HG02852 (cell line): ENCODE measurements at regions not wholly inside any gene's neighbourhood (a gene's known extent, or its start where the extent isn't known, plus 50 kb on each side); places are given as distances from the start of the nearest gene placed in this dataset.

ENCODE experiments used
- ATAC-seq: cut with Tn5 transposase; IDR thresholded peaks from one replicate; pipeline ENCODE4 v1.9.1; 2021; ENCODE audit warnings: mild to moderate bottlenecking, moderate library complexity; ENCODE audit not compliant: unreplicated experiment

DNA sequence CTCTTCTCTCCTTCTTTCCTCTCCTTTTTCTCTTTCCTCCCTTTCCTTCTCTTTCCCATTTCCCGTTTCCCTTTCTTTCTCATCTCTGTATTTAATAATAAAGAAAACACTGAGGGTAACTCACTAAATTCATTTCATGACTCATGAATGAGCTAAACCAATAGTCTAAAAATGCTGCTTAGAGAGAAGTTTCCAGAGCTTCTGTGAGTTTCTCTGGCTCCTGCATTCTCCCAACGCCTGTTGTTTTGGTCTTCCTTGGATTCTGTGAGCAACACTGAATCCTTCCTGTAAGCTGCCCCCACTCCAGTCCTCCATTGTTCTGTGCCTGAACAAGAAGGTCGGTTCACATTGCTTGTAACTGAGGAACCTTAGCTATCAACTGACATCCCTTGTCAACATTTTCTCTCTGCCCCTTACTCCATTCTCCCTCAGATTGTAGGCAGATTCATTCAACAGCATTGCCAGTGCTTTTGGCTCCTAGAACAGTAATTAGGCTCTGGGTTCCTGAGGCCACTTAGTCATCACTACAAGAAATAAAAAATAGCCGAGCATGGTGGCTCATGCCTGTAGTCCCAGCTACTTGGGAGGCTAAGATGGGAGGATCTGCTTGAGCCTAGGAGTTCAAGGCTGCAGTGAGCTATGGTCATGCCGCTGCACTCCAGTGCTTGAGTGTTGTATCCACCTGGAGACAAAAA lies 237.7 kb upstream of the KLF4 start:
- ATAC-seq, result no peak

DNA sequence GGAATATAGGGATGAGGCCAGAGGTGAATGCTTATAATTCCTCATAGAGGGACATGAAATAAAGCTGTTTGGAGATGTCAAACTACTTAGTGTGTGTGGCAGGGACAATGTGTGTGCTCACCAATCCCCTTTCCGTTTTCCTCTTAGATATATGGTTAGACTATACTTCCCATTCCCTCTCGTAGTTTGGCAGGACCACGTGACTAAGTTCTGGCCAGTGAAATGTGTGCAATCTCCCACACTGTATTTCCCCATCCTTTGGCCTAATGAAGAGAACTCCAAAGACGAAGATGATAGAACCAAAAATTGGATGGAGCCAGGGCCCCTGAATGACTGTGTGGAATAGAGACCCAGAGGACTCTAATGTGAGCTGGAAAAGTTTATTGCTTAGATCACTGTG lies 233.4 kb upstream of the KLF4 start:
- ATAC-seq, result no peak

DNA sequence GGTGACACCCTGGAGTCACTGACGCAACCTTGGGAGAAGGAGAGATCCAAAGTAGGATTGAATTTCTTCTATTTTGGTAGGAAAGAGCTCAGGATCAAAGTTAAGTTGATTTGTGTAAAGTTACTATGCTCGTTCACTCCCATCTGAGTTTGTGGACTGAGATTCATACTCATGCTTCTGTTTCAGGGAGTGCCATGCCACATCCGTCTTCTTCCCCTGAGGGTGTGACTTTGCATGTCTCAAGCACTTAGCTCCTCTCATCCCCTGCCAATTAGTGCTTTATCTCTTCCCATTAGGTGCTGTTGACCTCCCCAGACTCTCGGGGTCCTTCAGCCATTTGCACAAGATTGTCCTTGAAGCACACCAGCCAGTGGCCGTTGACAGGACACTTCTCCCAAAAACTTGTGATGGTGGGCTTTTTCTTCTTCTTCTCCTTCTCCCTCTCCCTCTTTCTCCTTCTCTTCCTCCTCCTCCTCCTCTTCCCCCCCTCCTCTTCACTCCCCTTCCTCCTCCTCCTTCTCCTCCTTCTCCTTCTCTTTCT lies 232.2 kb upstream of the KLF4 start:
- no peak for ATAC-seq

DNA sequence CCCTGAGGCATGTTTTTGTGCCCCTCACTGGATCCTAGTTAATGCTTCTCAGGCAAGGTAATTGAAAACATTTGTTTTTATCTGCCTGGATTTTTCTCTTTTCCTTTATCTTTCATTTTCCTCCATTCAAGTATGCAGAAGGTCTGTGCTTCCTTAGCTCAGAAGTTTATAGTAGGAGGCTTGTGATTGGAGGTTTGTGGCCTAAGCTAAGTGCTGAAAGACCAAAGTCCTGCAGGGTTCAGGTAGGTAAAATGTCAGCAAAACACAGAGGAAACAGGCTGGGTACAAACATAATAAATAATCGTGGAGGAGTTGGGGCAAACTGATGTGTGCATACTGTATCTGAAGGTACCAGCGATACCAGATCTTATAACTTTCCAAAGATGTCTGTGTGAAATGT lies 230.9 kb upstream of the KLF4 start:
- no peak for ATAC-seq

DNA sequence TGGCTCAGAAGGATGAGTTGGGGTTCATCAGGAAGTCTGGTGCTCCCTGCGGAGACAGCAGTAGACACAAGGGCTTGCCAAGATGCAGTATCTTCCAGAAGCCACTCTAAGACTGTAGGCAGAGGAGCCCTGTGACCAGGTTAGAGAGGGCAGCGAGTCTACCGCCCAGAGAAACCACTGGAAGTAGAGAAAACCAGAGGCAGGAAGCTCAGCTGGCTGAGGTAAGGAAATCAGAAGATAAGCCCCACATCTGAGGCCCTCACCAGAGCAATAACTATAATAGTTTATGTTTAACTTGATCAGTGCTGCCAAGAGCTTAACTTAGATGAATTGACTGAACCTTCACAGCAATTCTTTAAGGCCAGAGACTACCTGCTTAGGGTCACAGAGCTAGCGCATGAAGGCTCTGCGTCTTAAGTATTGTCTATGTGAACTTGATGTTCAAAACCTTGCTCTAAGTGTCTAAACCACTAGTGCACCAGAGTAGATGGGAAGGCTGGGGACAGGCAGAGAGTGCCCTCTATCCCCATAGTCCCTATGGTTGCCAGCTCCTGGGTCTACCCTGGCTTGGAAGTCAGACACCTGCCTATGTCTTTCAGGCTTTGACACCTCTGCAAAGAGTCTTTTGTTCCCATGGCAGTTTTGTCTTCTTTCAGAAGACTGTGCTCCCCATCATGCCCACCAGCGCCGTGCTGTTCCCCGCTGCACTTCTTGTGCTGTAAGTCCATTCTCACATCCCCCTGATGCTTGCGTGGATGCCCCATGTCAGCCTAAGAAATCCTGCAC lies 228.2 kb upstream of the KLF4 start:
- ATAC-seq, result no peak

DNA sequence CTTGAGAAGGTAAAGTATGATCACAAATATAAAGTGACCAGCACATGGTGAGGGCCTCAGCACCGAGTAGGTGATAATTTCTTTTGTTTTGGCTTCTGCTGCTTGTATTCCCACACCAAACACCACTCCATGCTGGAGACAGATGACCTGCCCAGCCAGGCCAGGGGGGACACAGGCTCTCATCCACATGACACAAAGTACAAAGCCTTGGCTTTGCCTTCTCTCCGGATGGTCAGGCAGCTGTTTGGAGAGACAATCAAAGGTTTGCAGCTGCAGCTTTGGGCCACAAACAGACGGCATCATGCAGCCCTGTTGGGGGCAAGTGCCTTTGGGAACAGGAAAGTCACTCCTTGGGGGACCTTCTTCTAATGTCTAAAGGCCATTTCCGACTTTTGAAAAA lies 226.2 kb upstream of the KLF4 start:
- ATAC-seq, result no peak

DNA sequence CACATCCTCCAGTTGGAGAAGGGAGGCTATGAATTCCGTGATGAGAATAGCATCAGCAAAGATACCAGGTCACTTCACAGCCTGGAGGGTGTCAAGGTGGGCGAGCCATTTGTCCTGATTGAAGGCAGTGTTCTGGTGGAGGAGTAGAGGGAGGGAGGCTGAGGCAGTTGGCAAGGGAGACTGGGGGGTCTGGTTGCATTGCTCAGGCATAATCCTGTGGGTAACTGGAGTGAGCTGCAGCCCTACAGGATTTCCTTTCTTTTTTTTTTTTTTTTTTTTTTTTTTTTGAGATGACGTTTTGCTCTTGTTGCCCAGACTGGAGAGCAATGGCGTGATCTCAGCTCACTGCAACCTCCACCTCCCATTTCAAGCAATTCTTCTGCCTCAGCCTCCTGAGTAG lies 223.9 kb upstream of the KLF4 start:
- ATAC-seq, result no peak

DNA sequence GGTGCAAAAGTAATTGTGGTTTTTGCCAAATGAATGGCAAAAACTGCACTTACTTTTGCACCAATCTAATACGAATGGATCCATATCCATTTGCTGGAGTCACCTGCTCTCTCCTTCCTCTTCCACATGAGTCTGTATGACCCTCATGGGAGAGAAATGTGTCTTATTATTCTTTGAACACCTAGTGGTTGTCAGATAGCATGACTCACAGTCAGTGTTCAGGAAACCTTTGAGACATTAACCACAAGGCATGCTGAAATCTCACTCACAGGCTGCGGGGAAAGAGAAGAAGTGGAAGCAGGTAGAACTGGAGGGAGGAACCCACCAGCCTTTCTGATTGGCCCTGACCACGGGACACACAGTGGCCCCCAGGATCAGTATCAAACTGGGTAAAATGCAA lies 222.8 kb upstream of the KLF4 start:
- no peak for ATAC-seq

DNA sequence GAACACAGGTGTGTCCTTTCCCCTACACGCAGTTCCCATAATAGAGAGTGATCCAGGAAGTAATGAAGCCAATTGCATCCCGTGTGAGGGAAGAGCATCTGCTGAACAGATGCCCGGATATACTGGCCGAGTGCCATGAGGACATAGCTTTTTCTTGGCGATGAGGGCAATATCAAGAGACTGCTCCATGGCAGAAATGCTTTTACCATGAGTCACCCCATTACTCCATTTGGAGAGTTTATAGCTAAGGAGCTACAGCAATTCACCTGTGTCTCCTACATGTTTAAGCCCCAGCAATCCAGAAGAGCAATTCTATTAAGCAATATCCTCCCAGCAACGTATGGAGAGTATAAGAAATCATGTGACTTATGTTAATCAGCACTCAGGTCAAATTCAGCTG lies 222.0 kb upstream of the KLF4 start:
- no peak for ATAC-seq

DNA sequence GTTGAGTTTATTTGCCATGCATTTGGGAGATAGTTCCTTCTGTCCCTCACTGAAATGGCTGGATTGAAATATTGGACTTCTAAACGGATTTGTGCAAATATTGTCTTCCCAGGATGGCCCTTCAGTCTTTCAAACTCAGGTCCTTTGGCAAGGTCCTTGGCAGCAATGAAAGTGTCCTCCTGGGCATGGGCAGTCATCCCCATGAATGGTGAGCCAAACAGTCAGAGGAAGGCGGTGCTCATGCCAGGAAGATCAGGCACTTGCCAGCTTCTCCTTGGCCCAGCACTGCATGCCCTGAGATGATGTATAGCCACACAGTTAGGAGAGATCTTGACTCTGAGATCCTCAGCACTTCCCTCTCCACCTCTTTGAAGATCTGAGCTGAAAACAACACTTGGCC lies 221.4 kb upstream of the KLF4 start:
- ATAC-seq, result no peak

DNA sequence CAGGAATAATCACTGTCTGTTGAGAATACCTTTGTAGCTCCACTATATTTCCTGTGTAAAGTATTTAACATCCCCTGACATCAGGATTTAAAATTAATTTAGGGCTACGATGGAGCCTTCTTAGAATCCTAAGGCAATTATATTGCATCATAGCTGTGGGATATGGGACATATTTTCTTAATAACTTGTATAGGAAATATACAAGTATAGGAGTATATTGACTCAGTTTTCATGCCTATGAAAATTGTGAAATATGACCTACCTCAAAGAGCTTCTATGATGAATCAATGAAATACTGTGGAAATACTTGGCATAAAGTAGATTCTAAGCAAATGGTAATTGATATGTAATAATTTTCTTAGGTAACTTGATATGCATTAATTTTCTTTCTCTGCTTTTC lies 221.0 kb upstream of the KLF4 start:
- no peak for ATAC-seq

DNA sequence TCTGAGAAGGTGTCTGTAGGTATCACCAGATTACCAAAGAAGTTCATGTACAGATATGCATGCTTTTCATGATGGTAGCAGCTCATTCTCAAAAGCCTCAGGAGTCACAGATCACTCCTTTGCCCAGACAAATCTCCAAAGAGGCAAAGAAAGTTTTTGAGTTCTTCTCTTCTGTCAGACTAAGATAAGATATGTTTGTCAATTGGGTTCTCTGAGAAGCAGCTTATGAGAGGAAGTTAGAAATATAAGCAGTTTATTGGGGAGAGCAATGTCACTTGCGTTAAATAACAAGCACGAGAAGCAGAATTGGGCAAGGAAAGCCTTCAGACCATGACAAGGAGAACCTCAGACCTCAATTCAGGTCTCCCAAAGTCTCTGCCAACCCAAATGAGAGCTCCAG lies 219.2 kb upstream of the KLF4 start:
- no peak for ATAC-seq

DNA sequence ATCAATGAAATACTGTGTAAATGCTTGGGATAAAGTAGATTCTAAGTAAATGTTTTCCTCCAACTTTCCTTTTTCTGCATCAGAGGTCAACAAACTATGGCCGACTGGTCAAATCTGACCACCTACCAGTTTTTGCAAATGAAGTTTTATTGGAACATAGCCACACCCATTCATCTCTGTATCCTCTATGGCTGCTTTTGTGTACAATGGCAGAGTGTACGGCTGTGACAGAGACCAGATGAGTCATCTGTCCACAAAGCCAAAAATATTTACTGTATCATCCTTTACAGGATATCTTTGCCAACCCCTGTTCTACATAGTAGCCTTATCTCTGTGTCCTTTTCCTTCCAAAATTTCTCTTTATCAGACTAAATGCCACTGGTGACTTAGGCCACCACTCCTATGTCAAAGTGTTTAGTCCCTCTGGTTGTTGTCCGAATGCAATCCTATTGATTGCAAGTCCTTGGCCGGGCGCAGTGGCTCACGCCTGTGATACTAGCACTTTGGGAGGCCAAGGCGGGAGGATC lies 218.4 kb upstream of the KLF4 start:
- ATAC-seq, result no peak

DNA sequence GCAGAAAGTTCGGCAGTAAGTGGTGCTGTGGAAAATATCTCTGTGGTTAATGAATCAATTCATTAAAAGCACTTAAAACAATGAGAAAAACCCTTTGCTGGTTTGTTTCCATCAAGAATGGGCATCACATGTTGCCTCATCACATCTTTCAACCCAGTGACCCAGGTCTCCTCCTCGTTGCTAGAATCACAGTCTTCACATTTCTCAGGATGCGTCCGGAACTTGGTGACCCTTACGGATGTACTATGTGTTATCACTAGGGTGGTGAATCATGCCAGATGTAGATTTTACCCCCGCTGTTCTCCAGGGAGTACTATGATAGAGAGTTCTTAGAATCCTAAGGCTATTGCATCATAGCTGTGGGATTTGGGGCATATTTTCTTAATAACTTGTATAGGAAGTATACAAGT lies 217.9 kb upstream of the KLF4 start:
- ATAC-seq, result no peak

DNA sequence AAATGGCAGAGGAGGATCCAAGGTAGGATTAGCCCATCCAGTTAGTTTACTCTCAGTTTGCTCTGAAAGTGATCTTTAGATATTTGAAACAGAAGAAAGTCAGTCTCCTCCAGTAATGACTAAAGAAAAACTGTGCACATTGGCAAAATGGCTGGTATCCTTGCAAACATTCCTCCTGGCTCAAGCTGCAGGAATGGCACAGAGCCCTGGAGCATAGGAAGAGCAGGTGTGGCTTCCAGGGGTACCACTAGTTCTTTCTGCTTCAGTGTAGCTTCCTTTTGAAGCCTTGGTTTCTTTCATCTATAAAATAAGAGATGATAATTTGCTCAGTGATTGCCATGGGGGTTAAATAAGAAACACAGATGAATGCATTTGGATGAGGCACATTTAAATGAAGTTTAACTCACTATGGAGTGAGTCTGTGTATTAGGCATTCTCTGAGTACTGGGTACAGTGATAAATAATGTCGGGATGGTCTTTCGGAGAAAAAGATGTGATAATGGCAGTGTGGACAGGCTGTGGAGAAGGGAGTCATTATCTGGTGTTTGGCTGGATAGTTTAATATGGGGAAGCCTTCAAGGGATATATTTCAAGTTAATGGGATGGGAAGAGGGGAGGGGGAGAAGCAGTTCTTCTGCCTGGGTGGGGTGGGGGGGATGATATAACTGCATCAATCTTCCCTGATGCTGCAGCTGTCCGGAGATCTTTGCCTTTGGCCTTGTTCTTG lies 217.3 kb upstream of the KLF4 start:
- ATAC-seq, result no peak

DNA sequence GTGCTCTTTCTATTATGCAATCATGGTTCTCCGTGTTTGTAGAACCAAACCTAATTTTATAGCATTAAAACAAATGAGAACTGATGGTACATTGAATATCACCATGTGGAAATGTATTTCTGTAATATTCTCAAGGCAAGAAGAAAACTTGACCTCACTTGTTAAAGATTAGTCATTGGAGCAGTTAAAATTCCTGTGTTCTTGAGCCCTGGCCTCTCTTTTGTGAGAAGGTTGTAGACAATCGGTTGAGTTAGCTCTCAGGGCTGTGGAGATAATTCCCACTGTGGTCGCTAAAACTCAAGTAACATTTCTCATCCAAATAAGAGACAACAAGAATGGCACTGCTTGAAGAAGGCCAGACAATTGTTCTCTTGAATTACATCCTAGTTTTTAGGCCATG lies 216.0 kb upstream of the KLF4 start:
- no peak for ATAC-seq

DNA sequence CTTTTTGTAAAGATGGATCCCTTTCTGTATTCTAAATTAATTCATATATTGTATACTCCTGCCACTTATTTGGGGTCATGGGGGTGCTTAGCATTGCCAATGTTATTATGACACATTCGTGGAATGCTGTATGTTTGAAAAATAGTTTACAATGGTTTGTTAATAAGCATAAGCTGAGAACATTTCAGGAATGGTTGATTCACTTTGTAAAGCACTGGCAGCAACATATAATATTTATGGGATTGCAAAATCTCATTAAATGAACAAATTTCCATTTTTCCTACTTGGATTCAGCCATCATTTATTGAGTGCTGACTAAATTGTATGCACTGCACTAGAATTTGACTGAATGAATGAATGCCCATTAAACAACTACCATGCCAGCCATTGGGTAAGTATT lies 215.2 kb upstream of the KLF4 start:
- ATAC-seq, result no peak

DNA sequence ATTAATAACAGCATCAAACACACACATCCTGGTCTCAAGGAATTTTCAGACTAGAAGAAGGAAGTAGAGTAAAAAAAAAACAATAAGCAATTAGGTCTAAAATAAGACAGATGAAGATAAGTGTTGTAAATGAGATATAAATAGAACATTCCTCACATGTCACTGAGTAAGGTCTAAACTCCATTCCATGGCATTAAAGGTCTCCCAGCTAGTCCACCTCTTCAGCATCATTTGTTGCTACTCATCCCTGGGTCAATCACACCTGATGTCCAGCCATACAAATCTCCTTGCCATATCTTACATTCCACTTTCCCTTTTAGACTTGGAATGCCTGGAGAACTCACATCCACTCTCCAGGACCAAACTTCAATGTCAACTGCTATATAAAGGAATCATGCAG lies 214.1 kb upstream of the KLF4 start:
- ATAC-seq, result no peak

DNA sequence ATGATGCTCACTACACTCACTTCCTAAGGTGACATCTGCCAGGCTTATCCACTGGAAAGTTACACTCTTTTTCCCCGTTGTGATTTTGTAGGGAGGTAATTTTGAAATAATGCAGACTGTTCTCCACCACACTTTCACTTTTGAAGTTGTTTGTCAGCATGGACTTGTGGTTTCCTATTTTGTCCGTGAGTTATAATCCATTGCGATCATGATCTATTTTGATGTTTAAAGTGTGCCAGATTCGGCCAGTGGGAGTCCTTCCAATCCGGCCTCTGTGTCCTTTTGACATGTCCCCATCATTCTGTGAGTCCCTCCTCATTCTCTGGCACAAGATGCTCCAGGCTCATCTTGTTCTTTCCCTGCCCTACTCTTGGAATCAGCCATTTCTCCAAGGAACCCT lies 211.3 kb upstream of the KLF4 start:
- ATAC-seq, result no peak

DNA sequence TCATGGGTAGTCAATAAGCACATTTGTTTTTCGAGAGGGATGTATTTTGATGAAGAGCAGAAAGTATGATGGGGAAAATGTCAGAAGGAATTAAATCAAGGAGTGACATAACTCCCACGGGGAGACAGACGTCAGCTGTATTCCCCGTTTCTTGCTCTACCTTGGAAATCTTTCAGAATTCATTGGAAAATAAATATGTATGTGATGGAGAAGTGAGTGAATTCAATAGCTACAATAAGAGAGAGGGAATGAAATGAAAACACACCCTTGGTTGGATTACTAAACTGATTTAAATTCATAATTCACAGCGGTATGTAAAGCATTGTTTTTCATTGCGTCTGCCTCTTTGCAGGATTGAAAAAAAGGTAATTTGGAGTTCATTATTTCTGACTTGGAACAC lies 209.7 kb upstream of the KLF4 start:
- ATAC-seq, result no peak

DNA sequence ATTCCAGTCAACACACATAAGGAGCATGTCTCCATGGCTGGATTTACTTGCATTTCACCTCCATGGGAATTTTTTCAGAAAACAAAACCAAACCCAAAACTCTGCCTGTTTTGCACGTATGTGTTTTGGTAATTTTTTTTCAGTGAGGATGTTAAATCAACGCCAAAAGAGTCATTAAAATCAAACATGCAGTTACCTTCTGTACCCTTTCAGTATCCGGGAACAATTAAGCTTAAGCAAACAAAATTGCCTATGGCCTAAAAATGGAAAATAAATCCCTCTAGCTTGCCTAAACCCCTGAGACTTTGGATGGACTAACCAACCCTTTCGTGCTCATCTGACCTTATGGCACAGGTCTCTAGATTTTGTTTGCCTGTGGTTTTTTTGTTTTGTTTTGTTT lies 209.2 kb upstream of the KLF4 start:
- ATAC-seq, result no peak

DNA sequence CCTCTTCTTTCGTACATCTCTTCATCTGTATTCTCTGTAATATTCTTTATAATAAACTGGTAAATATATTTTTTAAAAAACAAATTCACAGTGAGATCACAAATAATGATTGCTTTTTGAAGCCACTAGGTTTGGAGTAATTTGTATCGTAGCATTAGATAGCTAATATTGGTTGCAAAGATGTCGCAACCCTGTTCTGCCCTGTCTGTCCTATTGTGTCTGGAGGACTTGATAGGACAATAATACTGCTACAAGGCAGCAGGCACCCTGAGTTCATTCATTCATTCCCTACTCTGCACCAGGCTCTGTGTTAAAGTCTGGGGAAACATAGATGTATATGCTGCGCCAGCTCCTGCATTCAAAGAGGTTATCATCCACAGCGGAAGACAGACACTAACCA lies 206.7 kb upstream of the KLF4 start:
- ATAC-seq, result no peak
